ENCODE measurements at regions not wholly inside any gene's neighbourhood (a gene's known extent, or its start where the extent isn't known, plus 50 kb on each side); places are given as distances from the start of the nearest gene placed in this dataset.

GRCh38 chr6:165047952-165048351, 261.5 kb downstream of the C6orf118 start:
- no peak for TF ChIP-seq POLR2A (IDR thresholded peaks at IDR 0.05)
- TF ChIP-seq CTCF (IDR thresholded peaks at IDR 0.05) = no peak
